Fibroblast of lung (primary cell): ENCODE measurements at regions not wholly inside any gene's neighbourhood (a gene's known extent, or its start where the extent isn't known, plus 50 kb on each side); places are given as distances from the start of the nearest gene placed in this dataset.

ENCODE experiments used
- CTCF ChIP-seq, 2 donors: IDR thresholded peaks in 1 of 2; conservative IDR thresholded peaks in 1 of 2; 1 replicate in 1 of 2; 2 replicates in 1 of 2; pipeline ENCODE4 v1.5.1; 2011 to 2012; ENCODE audit warnings: low read length in 2 of 2, control low read depth in 1 of 2, inconsistent platforms in 1 of 2, low read depth in 1 of 2, mild to moderate bottlenecking in 1 of 2
- EZH2 ChIP-seq: IDR thresholded peaks from 2 replicates; pipeline ENCODE4 v1.5.1; 2012; ENCODE audit warnings: low read length, control low read depth, mild to moderate bottlenecking; ENCODE audit errors: missing control alignments

DNA sequence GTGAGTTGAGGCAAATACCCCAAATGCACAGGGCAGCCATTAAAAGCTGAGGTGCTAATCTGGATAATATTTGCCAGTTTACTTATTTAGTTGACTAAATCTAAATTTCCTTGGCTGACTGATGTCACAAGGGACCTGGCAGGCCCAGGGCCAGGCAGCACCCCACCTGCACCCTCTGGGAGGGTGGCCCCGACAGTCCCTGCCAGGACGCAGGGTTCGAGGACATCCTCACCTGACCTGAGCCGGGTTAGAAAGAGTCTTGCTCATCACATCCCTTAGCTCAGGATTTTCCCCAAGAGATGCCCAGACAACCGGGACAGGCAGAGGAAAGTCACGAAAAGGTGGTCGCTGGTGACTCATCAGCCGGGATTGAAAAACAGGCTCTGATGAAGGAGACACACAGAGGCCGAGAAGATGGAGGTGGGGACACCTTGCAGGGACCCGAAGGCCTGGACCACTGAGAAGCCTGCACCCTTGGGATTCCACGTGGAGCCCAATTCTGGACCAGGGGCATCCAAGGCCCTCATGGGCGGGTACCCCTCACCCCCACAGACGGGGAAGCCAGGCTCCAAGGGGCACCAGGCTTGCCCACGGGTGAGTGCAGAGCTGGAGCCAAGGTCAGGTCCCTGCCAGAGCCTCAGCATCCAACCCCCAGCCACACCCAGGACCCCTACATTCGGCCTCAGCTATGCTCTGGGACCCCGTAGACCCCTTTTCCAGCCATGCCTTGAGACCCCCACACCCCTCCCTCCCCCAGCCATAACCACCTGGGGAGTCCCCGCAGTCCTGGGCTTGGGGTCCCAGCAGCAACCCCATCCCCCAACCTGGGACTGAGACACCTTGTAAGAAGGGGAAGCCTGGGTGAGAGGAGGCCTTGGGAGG is 103.2 kb downstream of the SOX1 start:
- no peak for TF ChIP-seq CTCF (conservative IDR thresholded peaks at IDR 0.05 in 1 of 2, IDR thresholded peaks at IDR 0.05 in 1 of 2; ENCODE audit: low read depth in 1 of 2, low read length in 2 of 2)
- no peak for TF ChIP-seq EZH2
